HUES48 (cell line): ENCODE measurements at regions not wholly inside any gene's neighbourhood (a gene's known extent, or its start where the extent isn't known, plus 50 kb on each side); places are given as distances from the start of the nearest gene placed in this dataset.

Experiments used
- H3K27ac ChIP-seq: one replicate; pipeline ENCODE4 v1.7.0; 2013; ENCODE audit warnings: low read depth, low read length, inconsistent platforms
- H3K27me3 ChIP-seq: 2 replicates; pipeline ENCODE4 v1.6.1; 2013; ENCODE audit warnings: mild to moderate bottlenecking, low read length; ENCODE audit not compliant: control insufficient read depth, insufficient read depth
- H3K36me3 ChIP-seq: 2 replicates; pipeline ENCODE4 v1.6.1; 2013; ENCODE audit warnings: low read length; ENCODE audit not compliant: control insufficient read depth, insufficient read depth
- H3K4me1 ChIP-seq: 2 replicates; pipeline ENCODE4 v1.6.1; 2013; ENCODE audit warnings: mild to moderate bottlenecking, low read length; ENCODE audit not compliant: control insufficient read depth, insufficient read depth
- H3K4me3 ChIP-seq: 2 replicates; pipeline ENCODE4 v1.5.1; 2013; ENCODE audit warnings: mild to moderate bottlenecking, low read depth, low read length
- H3K9ac ChIP-seq: 2 replicates; pipeline ENCODE4 v1.6.1; 2013; ENCODE audit warnings: mild to moderate bottlenecking, low read depth, low read length, moderate library complexity
- H3K9me3 ChIP-seq: 2 replicates; pipeline ENCODE4 v1.6.1; 2013; ENCODE audit warnings: low read length; ENCODE audit not compliant: control insufficient read depth, insufficient read depth

DNA sequence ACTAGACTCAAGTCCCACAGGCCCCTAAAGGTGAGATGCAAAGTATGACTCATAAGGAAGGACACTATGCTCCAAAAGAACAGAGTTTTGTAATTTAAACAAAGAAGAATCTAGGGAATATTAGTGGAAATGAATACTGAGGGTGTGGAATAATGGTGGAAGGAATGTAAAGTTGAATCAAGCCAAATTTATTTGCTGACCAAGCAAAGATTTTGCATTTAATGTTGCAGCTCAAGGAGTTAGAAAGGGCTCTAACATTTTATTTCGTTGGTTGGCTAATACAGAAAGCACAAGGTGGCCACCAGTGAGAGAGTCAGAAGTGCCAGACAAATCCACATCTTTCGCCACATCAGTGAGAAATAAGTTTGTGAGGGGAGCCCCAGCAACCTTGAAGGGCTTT is 550.3 kb downstream of the FOXG1 start:
- Histone ChIP-seq H3K36me3 (no peaks in the 10 kb centered on the region), H3K4me1 (no peaks in the 10 kb centered on the region), H3K27me3 (no peaks in the 10 kb centered on the region), H3K9me3 (no peaks in the 10 kb centered on the region), H3K27ac (no peak overlapping the region), H3K9ac (no peak overlapping the region), H3K4me3 (no peak overlapping the region)

DNA sequence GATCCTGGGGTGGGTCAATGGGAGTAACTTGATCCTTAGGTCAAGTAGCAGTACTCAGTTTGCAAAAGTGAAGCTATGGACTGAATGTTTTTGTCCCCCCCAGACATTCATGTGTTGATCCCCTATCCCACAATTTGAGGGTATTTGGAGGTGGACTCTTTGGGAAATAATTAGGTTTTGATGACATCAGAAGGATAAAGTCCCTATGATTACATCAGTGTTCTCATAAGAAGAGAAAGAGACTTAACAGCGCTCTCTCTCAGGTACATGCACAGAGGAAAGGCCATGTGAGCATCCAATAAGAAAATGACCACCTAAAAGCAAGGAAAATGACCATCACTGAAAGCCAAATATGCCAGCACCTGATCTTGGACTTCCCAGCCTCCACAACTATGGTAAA is 550.8 kb downstream of the FOXG1 start:
- Histone ChIP-seq H3K4me3 (no peak overlapping the region), H3K27ac (no peak overlapping the region), H3K9me3 (no peaks in the 10 kb centered on the region), H3K4me1 (no peaks in the 10 kb centered on the region), H3K36me3 (no peaks in the 10 kb centered on the region), H3K27me3 (no peaks in the 10 kb centered on the region), H3K9ac (no peak overlapping the region)

DNA sequence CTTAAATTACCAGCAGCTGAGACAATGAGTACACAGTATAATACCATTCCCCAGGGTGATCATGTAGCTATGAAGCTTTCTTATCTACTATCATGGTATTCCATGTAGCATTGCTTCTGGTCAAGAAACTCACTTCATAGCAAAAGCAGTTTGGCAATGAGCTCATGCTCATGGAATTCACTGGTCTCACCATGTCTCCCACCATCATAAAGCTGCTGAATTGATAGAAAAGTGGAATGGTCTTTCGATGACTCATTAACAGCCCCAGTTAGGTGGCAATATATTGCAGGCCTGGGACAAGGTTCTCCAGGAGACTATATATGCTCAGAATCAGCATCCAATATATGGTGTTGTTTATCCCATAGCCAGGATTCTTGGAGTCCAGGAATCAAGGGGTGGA is 553.7 kb downstream of the FOXG1 start:
- Histone ChIP-seq H3K36me3 (no peaks in the 10 kb centered on the region), H3K9ac (no peak overlapping the region), H3K27ac (no peak overlapping the region), H3K4me1 (no peaks in the 10 kb centered on the region), H3K27me3 (no peaks in the 10 kb centered on the region), H3K4me3 (no peak overlapping the region), H3K9me3 (no peaks in the 10 kb centered on the region)

DNA sequence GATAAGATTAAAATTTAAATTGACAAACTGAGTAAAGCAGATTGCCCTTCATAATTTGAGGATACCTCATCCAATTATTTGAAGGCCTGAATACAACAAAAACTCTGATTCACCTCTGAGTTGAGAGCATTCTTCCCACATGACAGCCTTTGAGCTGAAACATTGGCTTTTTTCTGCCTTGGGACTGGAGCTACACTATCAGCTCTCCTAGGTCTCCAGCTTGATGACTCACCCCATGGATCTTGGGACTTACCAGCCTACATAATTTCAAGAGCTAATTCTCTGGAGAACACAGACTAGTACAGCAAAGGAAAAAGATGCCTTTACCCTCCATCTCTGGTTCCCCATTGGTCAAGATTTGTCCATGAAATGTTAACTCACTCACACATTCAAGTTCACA is 555.1 kb downstream of the FOXG1 start:
- H3K4me1 ChIP-seq = no peaks in the 10 kb centered on the region
- H3K4me3 ChIP-seq = no peak overlapping the region
- H3K9me3 ChIP-seq = no peaks in the 10 kb centered on the region
- H3K36me3 ChIP-seq = no peaks in the 10 kb centered on the region
- no peak overlapping the region for H3K27ac ChIP-seq
- H3K27me3 ChIP-seq = no peaks in the 10 kb centered on the region
- no peak overlapping the region for H3K9ac ChIP-seq

DNA sequence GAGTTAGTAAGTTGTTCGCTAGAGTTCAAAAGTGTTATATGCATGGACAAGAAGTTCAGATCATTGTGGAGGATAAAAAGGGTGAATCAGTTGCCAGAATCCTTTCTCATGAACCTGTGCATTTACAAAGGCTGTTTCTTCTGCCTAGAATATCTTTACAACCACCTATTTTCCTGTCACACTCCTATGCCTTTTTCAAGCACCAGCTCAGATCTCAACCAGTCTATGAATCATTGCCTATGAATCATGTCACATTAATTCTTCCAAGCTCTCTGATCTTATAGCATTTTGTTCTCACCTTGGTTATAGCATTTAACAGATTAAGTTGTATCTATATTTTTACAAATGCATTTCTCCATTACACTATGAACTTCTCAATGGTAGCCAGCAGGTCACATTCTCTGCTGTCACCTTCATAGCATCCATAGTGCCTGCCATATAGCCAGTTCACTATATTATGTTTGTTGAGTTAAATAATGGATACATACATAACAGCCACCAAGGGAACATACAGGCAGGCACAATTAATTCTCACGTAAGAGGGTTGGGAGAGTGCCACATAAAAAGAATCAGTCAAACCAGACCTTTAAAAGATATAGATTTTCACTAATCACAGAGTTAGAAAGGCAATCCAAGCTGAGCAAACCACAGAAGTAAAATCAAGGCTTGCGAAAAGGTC is 573.0 kb downstream of the FOXG1 start:
- Histone ChIP-seq H3K4me1 (no peaks in the 10 kb centered on the region), H3K9ac (no peak overlapping the region), H3K4me3 (no peak overlapping the region), H3K27ac (no peak overlapping the region), H3K9me3 (no peaks in the 10 kb centered on the region), H3K36me3 (no peaks in the 10 kb centered on the region), H3K27me3 (no peaks in the 10 kb centered on the region)

DNA sequence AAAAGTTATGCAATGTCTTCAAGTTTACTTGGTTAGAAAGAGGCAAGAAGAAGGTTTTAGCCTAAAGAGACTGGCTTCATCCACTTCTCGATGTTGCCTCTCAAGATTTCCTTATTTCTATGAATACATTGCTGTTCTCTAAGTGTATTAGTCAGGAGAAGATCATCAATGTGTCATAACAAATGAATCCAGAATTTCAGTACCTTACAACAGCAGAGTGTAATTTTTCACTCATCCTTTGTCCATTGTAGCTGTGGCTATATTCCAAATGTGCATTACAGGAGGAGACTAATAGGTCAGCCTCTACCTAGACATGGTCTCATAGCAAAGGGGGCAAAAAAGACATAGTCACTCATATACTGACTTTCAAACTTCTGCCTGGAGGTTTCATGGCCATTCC is 579.1 kb downstream of the PRKD1 start:
- Histone ChIP-seq H3K4me3 (no peak overlapping the region), H3K4me1 (no peaks in the 10 kb centered on the region), H3K27ac (no peak overlapping the region), H3K36me3 (no peaks in the 10 kb centered on the region), H3K9ac (no peak overlapping the region), H3K9me3 (no peaks in the 10 kb centered on the region), H3K27me3 (no peaks in the 10 kb centered on the region)

DNA sequence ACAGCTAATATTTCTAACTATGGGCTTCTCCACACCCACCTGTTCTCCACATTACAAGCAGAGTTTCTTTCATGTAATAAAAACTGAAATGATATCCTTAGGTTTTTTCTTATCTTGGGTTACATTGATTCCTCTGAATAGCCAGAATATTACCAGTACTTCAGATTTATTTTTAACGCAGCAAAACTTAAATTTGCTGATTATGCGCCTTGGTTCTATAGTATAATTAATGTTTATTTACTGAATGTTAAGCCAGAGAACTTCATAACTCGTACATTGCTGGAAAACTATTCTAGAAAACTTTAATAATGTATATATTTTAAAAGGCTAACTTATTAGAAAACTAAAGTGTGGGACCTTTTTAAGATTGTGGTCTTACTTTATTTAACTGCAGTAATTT is 577.2 kb downstream of the PRKD1 start:
- no peaks in the 10 kb centered on the region for H3K27me3 ChIP-seq
- H3K4me1 ChIP-seq = no peaks in the 10 kb centered on the region
- no peak overlapping the region for H3K27ac ChIP-seq
- no peaks in the 10 kb centered on the region for H3K36me3 ChIP-seq
- H3K4me3 ChIP-seq = no peak overlapping the region
- H3K9ac ChIP-seq = no peak overlapping the region
- no peaks in the 10 kb centered on the region for H3K9me3 ChIP-seq

DNA sequence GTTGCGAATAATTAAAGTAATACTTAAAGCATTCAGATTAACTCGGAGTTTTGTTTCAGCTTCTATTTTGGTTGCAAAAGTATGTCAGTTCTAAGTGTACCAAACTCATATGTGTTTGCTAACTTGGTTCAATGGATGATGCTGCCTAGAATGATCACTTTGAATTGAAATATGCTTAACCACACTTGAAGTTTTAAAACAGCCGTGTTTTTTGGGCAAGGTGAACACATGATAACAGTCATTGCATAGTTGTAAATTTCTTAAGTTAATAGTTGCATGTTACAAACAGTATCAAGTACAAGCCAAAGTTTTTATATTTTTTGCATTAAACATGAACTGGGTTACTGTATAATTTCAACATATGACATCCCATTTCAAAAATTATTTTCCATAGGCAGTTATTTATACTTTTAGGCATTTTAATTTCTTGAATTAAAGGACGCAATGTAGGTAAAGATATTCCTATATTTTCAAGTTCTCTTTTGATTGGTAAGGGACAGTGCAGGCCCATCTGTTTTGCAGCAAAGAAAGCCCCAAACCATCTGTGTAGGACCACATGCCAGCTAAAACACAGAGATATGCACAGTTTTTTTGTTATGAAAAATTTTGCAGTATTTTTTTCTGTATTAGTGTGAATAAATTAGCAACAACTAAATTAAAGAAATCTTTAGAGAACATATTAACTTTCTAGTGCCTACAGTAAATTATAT is 575.5 kb downstream of the PRKD1 start:
- no peaks in the 10 kb centered on the region for H3K36me3 ChIP-seq
- H3K27me3 ChIP-seq = no peaks in the 10 kb centered on the region
- H3K9ac ChIP-seq = no peak overlapping the region
- H3K4me3 ChIP-seq = no peak overlapping the region
- no peaks in the 10 kb centered on the region for H3K9me3 ChIP-seq
- H3K4me1 ChIP-seq = no peaks in the 10 kb centered on the region
- H3K27ac ChIP-seq = no peak overlapping the region

DNA sequence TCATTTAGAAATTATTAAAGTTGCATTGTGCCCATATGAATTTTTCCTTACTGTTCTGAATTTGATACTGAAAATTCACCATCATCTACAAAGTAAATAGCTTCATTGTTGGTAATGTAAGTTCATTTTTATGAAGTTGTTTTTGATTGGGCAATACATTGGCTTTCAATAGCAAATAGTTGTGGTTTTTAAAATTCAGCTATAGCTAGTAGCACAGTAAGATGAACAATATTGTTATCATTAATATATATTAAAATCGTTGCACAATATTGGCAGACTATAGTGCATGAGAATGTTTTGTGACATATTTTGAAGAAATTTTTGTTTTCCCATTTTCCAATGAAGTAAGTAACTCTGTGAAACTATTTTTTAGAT is 575.0 kb downstream of the PRKD1 start:
- Histone ChIP-seq H3K9ac (no peak overlapping the region), H3K27ac (no peak overlapping the region), H3K9me3 (no peaks in the 10 kb centered on the region), H3K36me3 (no peaks in the 10 kb centered on the region), H3K4me3 (no peak overlapping the region), H3K4me1 (no peaks in the 10 kb centered on the region), H3K27me3 (no peaks in the 10 kb centered on the region)

DNA sequence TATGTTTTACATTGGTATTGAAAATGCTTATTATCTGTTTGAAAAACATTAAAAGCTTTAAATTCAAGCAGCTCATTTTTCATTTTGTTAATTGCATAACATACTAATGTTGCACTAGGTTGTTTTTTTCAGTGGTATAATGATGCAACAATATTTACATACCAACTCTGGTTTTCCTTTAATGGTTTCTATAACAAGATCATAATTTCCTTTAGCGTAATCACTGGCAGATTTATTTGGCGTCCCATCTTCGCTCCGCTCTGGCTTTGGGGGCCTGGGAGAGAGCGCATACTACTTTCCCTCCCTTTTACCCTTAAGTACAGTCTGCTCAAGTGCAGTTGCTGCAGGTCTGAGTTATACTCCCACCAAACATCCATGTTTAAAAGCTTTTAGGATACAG is 574.1 kb downstream of the PRKD1 start:
- no peaks in the 10 kb centered on the region for H3K36me3 ChIP-seq
- H3K4me1 ChIP-seq = no peaks in the 10 kb centered on the region
- H3K27ac ChIP-seq = no peak overlapping the region
- H3K9ac ChIP-seq = no peak overlapping the region
- no peaks in the 10 kb centered on the region for H3K9me3 ChIP-seq
- no peak overlapping the region for H3K4me3 ChIP-seq
- H3K27me3 ChIP-seq = no peaks in the 10 kb centered on the region

DNA sequence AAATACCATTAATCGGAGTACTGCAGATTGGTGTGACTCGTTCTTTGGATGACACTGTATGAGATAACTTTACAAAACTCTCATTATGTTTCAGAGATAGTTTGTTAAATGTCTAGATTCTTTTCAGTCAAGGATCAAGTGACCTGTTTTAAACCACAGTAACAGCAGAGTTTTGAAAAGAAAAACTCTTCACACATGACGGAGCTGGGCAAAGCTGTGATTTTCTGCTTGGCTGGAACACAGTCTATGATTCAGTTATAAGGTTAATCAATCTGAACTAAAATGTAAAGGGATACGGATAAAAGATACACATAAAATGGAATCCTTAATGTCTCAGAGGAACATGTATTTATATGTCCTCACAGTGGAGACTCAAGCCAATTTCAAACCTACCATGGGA is 573.2 kb downstream of the PRKD1 start:
- Histone ChIP-seq H3K4me1 (no peaks in the 10 kb centered on the region), H3K27me3 (no peaks in the 10 kb centered on the region), H3K36me3 (no peaks in the 10 kb centered on the region), H3K9ac (no peak overlapping the region), H3K27ac (no peak overlapping the region), H3K9me3 (no peaks in the 10 kb centered on the region), H3K4me3 (no peak overlapping the region)
